Brain microvascular endothelial cell (primary cell): ENCODE measurements at regions not wholly inside any gene's neighbourhood (a gene's known extent, or its start where the extent isn't known, plus 50 kb on each side); places are given as distances from the start of the nearest gene placed in this dataset.

Source experiments
- DNase-seq: peaks from one replicate; pipeline ENCODE4 v3.0.0-alpha.2; 2020
- H3K27ac ChIP-seq: fragments of 250-450 bp; sonication (Bioruptor Pico); 2 replicates; pipeline ENCODE4 v1.5.1; 2020; ENCODE audit warnings: mild to moderate bottlenecking, moderate library complexity
- H3K27me3 ChIP-seq: fragments of 250-450 bp; sonication (Bioruptor Pico); replicated peaks from 2 replicates; pipeline ENCODE4 v1.5.1; 2020; ENCODE audit warnings: mild to moderate bottlenecking
- H3K36me3 ChIP-seq: fragments of 250-450 bp; sonication (Bioruptor Pico); replicated peaks from 2 replicates; pipeline ENCODE4 v1.5.1; 2020; ENCODE audit warnings: mild to moderate bottlenecking
- H3K4me3 ChIP-seq: 2 replicates; pipeline ENCODE4 v1.5.1; 2011; ENCODE audit warnings: low read depth, mild to moderate bottlenecking, control low read depth, low read length, moderate library complexity
- CTCF ChIP-seq: IDR thresholded peaks from 2 replicates; pipeline ENCODE4 v1.5.1; 2011; ENCODE audit warnings: low read depth, mild to moderate bottlenecking, moderate library complexity, low read length, control low read depth, inconsistent platforms; ENCODE audit errors: missing control alignments
- in situ Hi-C: cut with HindIII; loops from 2 replicates; pipeline ENCODE4 v1.10.0; 2017; ENCODE audit warnings: low sequenced_read_pairs, low pct_ligation_motif_present

GRCh38 chr9:135302329-135303279 is 177.0 kb upstream of the PPP1R26 start:
- H3K27ac ChIP-seq = no peak overlapping the region
- no peaks in the 10 kb centered on the region for H3K27me3 ChIP-seq
- no peaks in the 10 kb centered on the region for H3K36me3 ChIP-seq
- no peak overlapping the region for H3K4me3 ChIP-seq
- DNase-seq = no peak
- no peak for TF ChIP-seq CTCF
- in situ Hi-C loops = no loop called here

- Histone ChIP-seq H3K27ac (no peak overlapping the region), H3K4me3 (no peak overlapping the region), H3K36me3 (no peaks in the 10 kb centered on the region), H3K27me3 (no peaks in the 10 kb centered on the region)
- TF ChIP-seq CTCF = no peak
- in situ Hi-C loops = no loop called here
- no peak for DNase-seq
Observed at GRCh38 chr9:135303280-135303647, 176.3 kb upstream of the PPP1R26 start.

- TF ChIP-seq CTCF = no peak
- H3K27me3 ChIP-seq = no peaks in the 10 kb centered on the region
- no peaks in the 10 kb centered on the region for H3K36me3 ChIP-seq
- no peak overlapping the region for H3K27ac ChIP-seq
- DNase-seq = no peak
- in situ Hi-C loops = no loop called here
- no peak overlapping the region for H3K4me3 ChIP-seq
Observed at GRCh38 chr9:135303865-135304499, 175.6 kb upstream of the PPP1R26 start.

GRCh38 chr9:135304886-135305285 is 174.7 kb upstream of the PPP1R26 start:
- Histone ChIP-seq H3K36me3 (no peaks in the 10 kb centered on the region), H3K27ac (no peak overlapping the region), H3K27me3 (no peaks in the 10 kb centered on the region), H3K4me3 (no peak overlapping the region)
- TF ChIP-seq CTCF = no peak
- in situ Hi-C loops = no loop called here
- no peak for DNase-seq

- TF ChIP-seq CTCF = no peak
- Histone ChIP-seq H3K27ac (no peak overlapping the region), H3K4me3 (no peak overlapping the region), H3K36me3 (no peaks in the 10 kb centered on the region), H3K27me3 (no peaks in the 10 kb centered on the region)
- DNase-seq = no peak
- in situ Hi-C loops = no loop called here
Observed at GRCh38 chr9:135305546-135306180, 173.9 kb upstream of the PPP1R26 start.
